ENCODE measurements at regions not wholly inside any gene's neighbourhood (a gene's known extent, or its start where the extent isn't known, plus 50 kb on each side); places are given as distances from the start of the nearest gene placed in this dataset.

GRCh38 chr1:71223641-71224340 lies 143.0 kb upstream of the ZRANB2 start:
- Histone ChIP-seq H3K4me1 (ENCODE audit: insufficient read depth, low read length) (no peaks in the 10 kb centered on the region), H3K4me3 (ENCODE audit: low read length in 2 of 2) (no peak overlapping the region), H3K36me3 (ENCODE audit: insufficient read depth, low read length) (no peaks in the 10 kb centered on the region), H3K9me3 (ENCODE audit: control insufficient read depth in 1 of 2, low read length in 2 of 2) (no peaks in the 10 kb centered on the region), H3K27me3 (ENCODE audit: insufficient read depth, low read length) (no peaks in the 10 kb centered on the region), H3K27ac (ENCODE audit: low read depth, low read length) (no peak overlapping the region)
- ChIA-PET POLR2A (ENCODE audit: partially characterized antibody) (no interaction called here), CTCF (ENCODE audit: partially characterized antibody) (no interaction called here)
- Mint-ChIP-seq H3K27me3 (no peaks in the 10 kb centered on the region), H3K4me3 (no peak overlapping the region), H3K4me1 (no peaks in the 10 kb centered on the region), H3K27ac (no peak overlapping the region), H3K36me3 (no peaks in the 10 kb centered on the region), H3K9me3 (peaks cover 0 to 40% (median 15%) of the 10 kb centered on the region in 8 donors)
- intact Hi-C loops (cut with micrococcal nuclease), result no loop called here
- no peak for DNase-seq

GRCh38 chr1:71222668-71223067 lies 141.8 kb upstream of the ZRANB2 start:
- no peaks in the 10 kb centered on the region for H3K27me3 Mint-ChIP-seq
- H3K27me3 ChIP-seq (ENCODE audit: insufficient read depth, low read length), result no peaks in the 10 kb centered on the region

GRCh38 chr1:71210718-71211117 lies 129.9 kb upstream of the ZRANB2 start:
- ChIA-PET POLR2A (ENCODE audit: partially characterized antibody) (no interaction called here), CTCF (ENCODE audit: partially characterized antibody) (no interaction called here)
- Mint-ChIP-seq H3K27ac (no peak overlapping the region), H3K36me3 (no peaks in the 10 kb centered on the region), H3K4me3 (no peak overlapping the region), H3K27me3 (no peaks in the 10 kb centered on the region), H3K4me1 (no peaks in the 10 kb centered on the region), H3K9me3 (peaks cover 4 to 23% (median 8%) of the 10 kb centered on the region in 8 donors)
- no peaks in the 10 kb centered on the region for H3K36me3 ChIP-seq (ENCODE audit: insufficient read depth, low read length)
- H3K27me3 ChIP-seq (ENCODE audit: insufficient read depth, low read length), result no peaks in the 10 kb centered on the region
- no peak overlapping the region for H3K27ac ChIP-seq (ENCODE audit: low read depth, low read length)
- DNase-seq, result no peak
- H3K4me1 ChIP-seq (ENCODE audit: insufficient read depth, low read length), result no peaks in the 10 kb centered on the region
- H3K9me3 ChIP-seq (ENCODE audit: control insufficient read depth in 1 of 2, low read length in 2 of 2), result no peaks in the 10 kb centered on the region
- intact Hi-C loops (cut with micrococcal nuclease), result no loop called here
- H3K4me3 ChIP-seq (ENCODE audit: low read length in 2 of 2), result no peak overlapping the region

More at GRCh38 chr1:71222668-71223067, 141.8 kb upstream of the ZRANB2 start:
- intact Hi-C loops (cut with micrococcal nuclease), result no loop called here
- POLR2A ChIA-PET (ENCODE audit: partially characterized antibody), result no interaction called here
- peaks cover 0 to 32% (median 14%) of the 10 kb centered on the region in 8 donors for H3K9me3 Mint-ChIP-seq
- no peak for DNase-seq
- CTCF ChIA-PET (ENCODE audit: partially characterized antibody), result no interaction called here
- H3K36me3 ChIP-seq (ENCODE audit: insufficient read depth, low read length), result no peaks in the 10 kb centered on the region
- no peaks in the 10 kb centered on the region for H3K9me3 ChIP-seq (ENCODE audit: control insufficient read depth in 1 of 2, low read length in 2 of 2)
- H3K27ac ChIP-seq (ENCODE audit: low read depth, low read length), result no peak overlapping the region
- H3K27ac Mint-ChIP-seq, result no peak overlapping the region
- no peaks in the 10 kb centered on the region for H3K4me1 ChIP-seq (ENCODE audit: insufficient read depth, low read length)
- H3K4me3 Mint-ChIP-seq, result no peak overlapping the region
- no peaks in the 10 kb centered on the region for H3K36me3 Mint-ChIP-seq
- no peaks in the 10 kb centered on the region for H3K4me1 Mint-ChIP-seq
- no peak overlapping the region for H3K4me3 ChIP-seq (ENCODE audit: low read length in 2 of 2)

GRCh38 chr1:71203241-71203640 lies 122.4 kb upstream of the ZRANB2 start:
- no peaks in the 10 kb centered on the region for H3K36me3 Mint-ChIP-seq
- DNase-seq, result no peak
- Histone ChIP-seq H3K4me3 (ENCODE audit: low read length in 2 of 2) (no peak overlapping the region), H3K36me3 (ENCODE audit: insufficient read depth, low read length) (no peaks in the 10 kb centered on the region), H3K9me3 (ENCODE audit: control insufficient read depth in 1 of 2, low read length in 2 of 2) (no peaks in the 10 kb centered on the region), H3K4me1 (ENCODE audit: insufficient read depth, low read length) (no peaks in the 10 kb centered on the region), H3K27me3 (ENCODE audit: insufficient read depth, low read length) (no peaks in the 10 kb centered on the region), H3K27ac (ENCODE audit: low read depth, low read length) (no peak overlapping the region)
- H3K4me1 Mint-ChIP-seq, result no peaks in the 10 kb centered on the region
- CTCF ChIA-PET (ENCODE audit: partially characterized antibody), result no interaction called here
- intact Hi-C loops (cut with micrococcal nuclease), result no loop called here
- H3K27me3 Mint-ChIP-seq, result no peaks in the 10 kb centered on the region
- peaks cover 0 to 19% (median 5%) of the 10 kb centered on the region in 8 donors for H3K9me3 Mint-ChIP-seq
- POLR2A ChIA-PET (ENCODE audit: partially characterized antibody), result no interaction called here
- H3K27ac Mint-ChIP-seq, result no peak overlapping the region
- H3K4me3 Mint-ChIP-seq, result no peak overlapping the region

- Histone ChIP-seq H3K4me1 (ENCODE audit: insufficient read depth, low read length) (no peaks in the 10 kb centered on the region), H3K36me3 (ENCODE audit: insufficient read depth, low read length) (no peaks in the 10 kb centered on the region), H3K9me3 (ENCODE audit: control insufficient read depth in 1 of 2, low read length in 2 of 2) (no peaks in the 10 kb centered on the region), H3K4me3 (ENCODE audit: low read length in 2 of 2) (no peak overlapping the region), H3K27me3 (ENCODE audit: insufficient read depth, low read length) (no peaks in the 10 kb centered on the region), H3K27ac (ENCODE audit: low read depth, low read length) (no peak overlapping the region)
- intact Hi-C loops (cut with micrococcal nuclease), result no loop called here
- Mint-ChIP-seq H3K27ac (no peak overlapping the region), H3K9me3 (peaks cover 0 to 19% (median 7%) of the 10 kb centered on the region in 8 donors), H3K36me3 (no peaks in the 10 kb centered on the region), H3K4me3 (no peak overlapping the region), H3K4me1 (no peaks in the 10 kb centered on the region), H3K27me3 (no peaks in the 10 kb centered on the region)
- ChIA-PET CTCF (ENCODE audit: partially characterized antibody) (no interaction called here), POLR2A (ENCODE audit: partially characterized antibody) (no interaction called here)
- DNase-seq, result no peak
These were observed 119.7 kb upstream of the ZRANB2 start for GRCh38 chr1:71200503-71200902.

GRCh38 chr1:71196685-71197084 lies 115.8 kb upstream of the ZRANB2 start:
- no peaks in the 10 kb centered on the region for H3K4me1 Mint-ChIP-seq
- no peak overlapping the region for H3K4me3 Mint-ChIP-seq
- H3K27me3 Mint-ChIP-seq, result no peaks in the 10 kb centered on the region
- no peaks in the 10 kb centered on the region for H3K36me3 Mint-ChIP-seq
- H3K4me3 ChIP-seq (ENCODE audit: low read length in 2 of 2), result no peak overlapping the region
- no peaks in the 10 kb centered on the region for H3K36me3 ChIP-seq (ENCODE audit: insufficient read depth, low read length)
- H3K27ac ChIP-seq (ENCODE audit: low read depth, low read length), result no peak overlapping the region
- ChIA-PET CTCF (ENCODE audit: partially characterized antibody) (no interaction called here), POLR2A (ENCODE audit: partially characterized antibody) (no interaction called here)
- peaks cover 0 to 14% (median 7%) of the 10 kb centered on the region in 8 donors for H3K9me3 Mint-ChIP-seq
- H3K9me3 ChIP-seq (ENCODE audit: control insufficient read depth in 1 of 2, low read length in 2 of 2), result no peaks in the 10 kb centered on the region
- no peak overlapping the region for H3K27ac Mint-ChIP-seq
- no peak for DNase-seq
- H3K4me1 ChIP-seq (ENCODE audit: insufficient read depth, low read length), result no peaks in the 10 kb centered on the region
- intact Hi-C loops (cut with micrococcal nuclease), result no loop called here
- no peaks in the 10 kb centered on the region for H3K27me3 ChIP-seq (ENCODE audit: insufficient read depth, low read length)

- H3K27ac ChIP-seq (ENCODE audit: low read depth, low read length), result no peak overlapping the region
- H3K4me1 ChIP-seq (ENCODE audit: insufficient read depth, low read length), result no peaks in the 10 kb centered on the region
- ChIA-PET CTCF (ENCODE audit: partially characterized antibody) (no interaction called here), POLR2A (ENCODE audit: partially characterized antibody) (no interaction called here)
- Mint-ChIP-seq H3K36me3 (no peaks in the 10 kb centered on the region), H3K27me3 (no peaks in the 10 kb centered on the region), H3K4me3 (no peak overlapping the region), H3K4me1 (no peaks in the 10 kb centered on the region), H3K9me3 (peaks cover 2 to 35% (median 7%) of the 10 kb centered on the region in 8 donors), H3K27ac (no peak overlapping the region)
- no peaks in the 10 kb centered on the region for H3K36me3 ChIP-seq (ENCODE audit: insufficient read depth, low read length)
- no peaks in the 10 kb centered on the region for H3K27me3 ChIP-seq (ENCODE audit: insufficient read depth, low read length)
- H3K9me3 ChIP-seq (ENCODE audit: control insufficient read depth in 1 of 2, low read length in 2 of 2), result no peaks in the 10 kb centered on the region
- no peak overlapping the region for H3K4me3 ChIP-seq (ENCODE audit: low read length in 2 of 2)
- DNase-seq, result no peak
- intact Hi-C loops (cut with micrococcal nuclease), result no loop called here
These were observed 112.3 kb upstream of the ZRANB2 start for GRCh38 chr1:71193153-71193552.

- no peaks in the 10 kb centered on the region for H3K4me1 Mint-ChIP-seq
- CTCF ChIA-PET (ENCODE audit: partially characterized antibody), result no interaction called here
These were observed 110.7 kb upstream of the ZRANB2 start for GRCh38 chr1:71191520-71191919.

More at GRCh38 chr1:71191520-71191919, 110.7 kb upstream of the ZRANB2 start:
- POLR2A ChIA-PET (ENCODE audit: partially characterized antibody), result no interaction called here
- no peaks in the 10 kb centered on the region for H3K27me3 Mint-ChIP-seq
- H3K9me3 ChIP-seq (ENCODE audit: control insufficient read depth in 1 of 2, low read length in 2 of 2), result no peaks in the 10 kb centered on the region
- no peak overlapping the region for H3K4me3 Mint-ChIP-seq
- H3K36me3 Mint-ChIP-seq, result no peaks in the 10 kb centered on the region
- no peak overlapping the region for H3K4me3 ChIP-seq (ENCODE audit: low read length in 2 of 2)
- intact Hi-C loops (cut with micrococcal nuclease), result no loop called here
- peaks cover 2 to 32% (median 7%) of the 10 kb centered on the region in 8 donors for H3K9me3 Mint-ChIP-seq
- no peak for DNase-seq
- no peak overlapping the region for H3K27ac Mint-ChIP-seq
- H3K27ac ChIP-seq (ENCODE audit: low read depth, low read length), result no peak overlapping the region
- H3K4me1 ChIP-seq (ENCODE audit: insufficient read depth, low read length), result no peaks in the 10 kb centered on the region
- no peaks in the 10 kb centered on the region for H3K27me3 ChIP-seq (ENCODE audit: insufficient read depth, low read length)
- H3K36me3 ChIP-seq (ENCODE audit: insufficient read depth, low read length), result no peaks in the 10 kb centered on the region
